Hematopoietic multipotent progenitor cell treated with erythropoietin and hydrocortisone succinate and interleukin-3 and kit ligand, for 15 days (in vitro differentiated cells): ENCODE measurements at regions not wholly inside any gene's neighbourhood (a gene's known extent, or its start where the extent isn't known, plus 50 kb on each side); places are given as distances from the start of the nearest gene placed in this dataset.

Source experiments
- DNase-seq: peaks from one replicate; pipeline ENCODE4 v3.0.0-alpha.2; 2015; ENCODE audit warnings: low spot score

DNA sequence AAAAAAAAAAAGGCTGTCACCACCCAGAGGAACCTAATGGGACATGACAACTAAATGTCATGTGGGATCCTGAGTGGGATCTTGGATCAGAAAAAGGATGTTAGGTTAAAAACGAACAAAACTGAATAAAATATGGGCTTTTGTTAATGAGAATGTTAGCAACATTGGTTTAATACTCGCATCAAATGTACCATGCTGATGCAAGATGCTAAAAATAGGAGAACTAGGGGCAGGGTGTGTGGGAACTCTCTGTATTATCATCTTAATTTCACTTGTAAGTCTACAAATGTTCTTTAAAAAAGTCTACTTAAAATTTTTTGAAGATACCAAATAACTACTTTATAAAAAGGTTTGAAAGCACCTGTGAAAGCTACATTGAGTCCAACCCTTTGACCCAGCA lies 88.8 kb upstream of the PRR5 start:
- no peak for DNase-seq

- DNase-seq, result no peak
Measured at GRCh38 chr22:44611880-44612496, 90.0 kb upstream of the PRR5 start.

DNA sequence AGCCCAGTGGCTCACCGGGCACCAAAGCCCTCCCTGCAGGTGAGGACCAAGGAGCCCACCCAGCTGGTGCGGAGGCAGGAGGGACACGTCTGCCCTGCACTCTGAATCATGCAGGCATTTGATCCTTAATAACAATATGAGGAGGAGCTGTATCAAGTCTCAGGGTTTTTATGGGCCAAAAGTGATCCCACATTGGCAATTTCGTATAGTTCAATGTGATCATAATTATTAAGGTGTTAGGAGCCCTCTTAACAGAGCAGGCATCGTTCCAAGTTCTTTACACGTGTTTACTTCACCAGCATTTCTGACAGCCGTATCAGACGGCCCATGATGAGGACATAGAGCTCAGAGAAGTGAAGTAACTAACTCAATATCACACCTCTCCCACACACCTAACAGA lies 91.9 kb upstream of the PRR5 start:
- DNase-seq, result no peak

- DNase-seq, result no peak
Measured at GRCh38 chr22:44609400-44609988, 92.5 kb upstream of the PRR5 start.

DNA sequence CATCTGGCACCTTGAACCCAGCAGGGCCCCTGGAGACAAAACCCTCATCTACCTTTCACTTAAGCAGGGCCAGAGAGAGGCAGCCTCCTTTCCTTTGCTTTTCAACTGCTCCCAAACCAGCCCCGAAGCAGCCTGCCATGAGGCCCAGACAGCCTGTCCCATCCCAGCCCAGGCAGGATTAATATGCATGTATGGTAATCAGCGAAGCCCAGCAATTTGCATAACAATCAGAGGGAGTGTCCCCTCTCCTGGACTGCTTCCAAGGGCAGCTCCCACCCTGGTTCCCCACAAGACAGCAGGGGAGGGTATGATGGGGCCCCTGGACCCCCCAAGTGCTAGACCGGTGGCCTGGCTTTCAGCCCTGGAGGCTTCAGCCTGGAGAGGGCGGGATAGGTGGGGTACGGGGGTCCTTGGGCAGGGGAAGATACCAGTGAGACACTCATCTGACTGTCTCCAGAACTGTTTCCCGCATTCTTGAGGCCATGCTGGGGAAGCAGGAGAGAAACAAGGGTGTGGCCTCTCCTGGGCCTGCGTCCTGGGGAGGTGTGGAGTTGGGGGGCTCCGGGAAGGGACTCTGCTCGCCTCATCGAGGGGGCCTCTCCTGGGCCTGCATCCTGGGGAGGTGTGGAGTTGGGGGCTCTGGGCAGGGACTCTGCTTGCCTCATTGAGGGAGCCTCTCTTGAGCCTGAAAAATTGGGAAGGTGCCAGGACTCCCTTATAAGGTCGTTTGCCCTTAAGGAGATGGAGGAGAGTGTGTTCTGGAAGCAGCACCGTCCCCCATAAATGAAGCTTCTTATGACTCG lies 93.2 kb upstream of the PRR5 start:
- DNase-seq, result no peak

DNA sequence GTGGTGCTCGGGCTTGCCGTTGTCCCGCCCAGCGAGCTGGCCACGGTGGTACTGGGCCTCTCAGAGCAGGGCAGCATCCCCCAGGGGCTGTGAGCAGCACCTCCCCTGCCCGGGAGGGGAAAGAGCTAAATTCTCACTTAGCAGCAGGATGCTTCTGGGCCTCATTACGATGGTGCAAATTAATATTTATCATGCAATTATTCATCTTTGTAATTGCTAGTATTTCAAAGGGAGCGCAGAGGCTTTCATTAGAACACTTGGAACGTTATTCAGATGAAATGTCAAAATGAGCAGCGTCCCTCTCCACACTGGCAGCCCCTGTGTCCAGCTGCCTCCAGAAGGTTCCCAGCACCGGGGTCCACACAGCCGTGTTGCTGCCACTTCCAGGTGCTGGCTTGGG lies 95.9 kb upstream of the PRR5 start:
- no peak for DNase-seq

DNA sequence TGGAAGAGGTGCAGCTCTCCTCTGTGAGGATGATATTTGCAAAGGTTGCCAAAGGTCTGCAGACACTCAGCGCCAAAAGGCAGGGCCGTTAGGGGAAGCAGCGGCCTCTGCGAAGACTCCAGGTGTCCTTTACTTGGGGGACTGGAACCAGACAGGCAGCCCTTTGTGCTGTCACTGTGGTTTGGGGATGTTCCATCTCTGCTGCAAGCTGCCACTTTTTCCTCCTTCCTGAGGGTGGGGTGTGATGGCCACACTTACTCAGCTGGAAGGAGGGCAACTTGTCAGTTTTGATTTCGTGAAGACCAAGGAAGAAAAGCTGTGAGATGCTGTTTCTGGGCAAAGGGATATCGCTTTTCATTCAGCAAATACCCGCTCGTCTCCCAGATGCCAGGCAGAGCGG lies 96.5 kb upstream of the PRR5 start:
- no peak for DNase-seq

DNA sequence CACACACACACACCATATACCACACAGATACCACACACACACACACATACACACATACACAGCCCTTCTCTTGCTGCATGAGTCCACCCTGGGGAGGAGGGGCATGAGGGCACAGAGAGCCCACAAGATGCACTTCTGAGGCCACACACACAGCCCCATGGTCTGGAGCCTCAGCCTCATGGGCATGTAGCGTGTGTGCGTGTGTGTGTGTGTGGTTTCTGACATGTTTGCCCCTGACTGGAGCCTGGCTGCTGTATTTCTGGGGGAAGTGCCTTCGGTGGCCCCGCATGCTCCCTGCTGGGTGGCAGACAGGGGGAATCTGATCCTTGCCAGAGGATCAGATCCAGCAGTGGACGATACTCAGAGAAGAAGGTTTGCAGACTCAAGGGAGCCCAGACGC lies 97.0 kb upstream of the PRR5 start:
- no peak for DNase-seq

DNA sequence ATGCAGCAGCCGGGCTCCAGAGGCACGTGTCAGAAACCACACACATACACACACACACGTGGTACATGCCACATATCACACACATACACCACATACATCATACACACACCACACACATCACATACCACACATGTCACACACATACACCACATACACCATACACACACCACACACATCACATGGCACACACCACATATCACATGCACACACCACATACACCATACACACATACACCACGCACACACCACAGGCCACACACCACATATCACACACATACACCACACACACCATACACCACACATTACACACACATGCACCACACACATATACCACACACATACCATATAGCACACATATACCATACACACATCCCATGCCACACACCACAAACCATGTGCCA lies 97.5 kb upstream of the PRR5 start:
- DNase-seq, result no peak

DNA sequence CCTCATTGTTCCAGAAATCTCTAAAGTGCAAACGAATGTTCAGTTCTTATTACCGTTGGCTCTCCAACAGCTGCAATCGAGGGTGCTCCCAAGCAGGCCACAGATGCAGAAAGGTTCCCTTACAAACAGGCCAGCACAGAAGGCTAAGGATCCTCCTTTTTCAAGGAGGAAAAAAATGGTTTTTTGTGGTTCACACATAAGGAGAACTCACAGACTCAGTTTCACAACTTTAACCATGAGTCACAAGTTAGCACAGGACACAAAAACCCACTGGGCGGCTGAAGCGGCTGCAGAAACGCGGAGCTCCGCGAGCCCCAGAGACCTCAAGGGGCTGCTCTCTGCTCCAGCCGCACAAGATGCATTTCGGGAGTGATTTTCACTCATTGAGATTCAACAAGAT lies 98.2 kb upstream of the PRR5 start:
- no peak for DNase-seq

DNA sequence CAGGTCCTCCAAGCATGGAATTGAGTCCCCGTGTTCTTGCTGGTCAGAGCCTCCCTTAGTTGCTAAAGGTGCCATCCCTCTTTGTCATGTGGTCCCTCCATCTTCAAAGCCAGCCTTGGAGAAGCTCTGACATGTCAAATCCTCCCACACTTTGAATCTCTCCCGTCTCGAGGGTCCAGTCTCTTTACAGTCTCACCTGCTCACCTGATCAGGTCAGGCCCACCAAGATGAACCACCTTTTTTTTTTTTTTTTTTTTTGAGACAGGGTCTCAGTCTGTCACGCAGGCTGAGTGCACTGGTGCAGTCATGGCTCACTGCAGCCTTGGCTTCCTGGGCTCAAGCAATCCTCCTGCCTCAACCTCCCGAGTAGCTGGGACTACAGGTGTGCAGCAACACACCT lies 100.3 kb upstream of the PRR5 start:
- no peak for DNase-seq

DNA sequence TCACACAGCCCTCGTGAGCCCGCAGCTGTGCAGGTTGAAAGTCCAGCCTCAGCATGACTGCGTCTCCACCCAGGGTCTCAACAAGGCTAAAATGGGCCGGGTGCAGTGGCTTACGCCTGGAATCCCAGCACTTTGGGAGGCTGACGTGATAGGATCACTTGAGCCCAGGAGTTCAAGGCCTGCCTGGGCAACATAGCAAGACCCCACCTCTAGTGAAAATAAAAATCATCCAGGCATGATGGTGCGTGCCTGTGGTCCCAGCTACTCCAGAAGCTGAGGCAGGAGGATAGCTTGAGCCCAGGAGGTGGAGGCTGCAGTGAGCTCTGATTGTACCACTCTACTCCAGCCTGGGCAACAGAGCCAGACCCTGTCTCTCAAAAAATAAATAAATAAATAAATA lies 100.8 kb upstream of the PRR5 start:
- no peak for DNase-seq

GRCh38 chr22:44600207-44600785 lies 101.7 kb upstream of the PRR5 start:
- DNase-seq, result no peak

DNA sequence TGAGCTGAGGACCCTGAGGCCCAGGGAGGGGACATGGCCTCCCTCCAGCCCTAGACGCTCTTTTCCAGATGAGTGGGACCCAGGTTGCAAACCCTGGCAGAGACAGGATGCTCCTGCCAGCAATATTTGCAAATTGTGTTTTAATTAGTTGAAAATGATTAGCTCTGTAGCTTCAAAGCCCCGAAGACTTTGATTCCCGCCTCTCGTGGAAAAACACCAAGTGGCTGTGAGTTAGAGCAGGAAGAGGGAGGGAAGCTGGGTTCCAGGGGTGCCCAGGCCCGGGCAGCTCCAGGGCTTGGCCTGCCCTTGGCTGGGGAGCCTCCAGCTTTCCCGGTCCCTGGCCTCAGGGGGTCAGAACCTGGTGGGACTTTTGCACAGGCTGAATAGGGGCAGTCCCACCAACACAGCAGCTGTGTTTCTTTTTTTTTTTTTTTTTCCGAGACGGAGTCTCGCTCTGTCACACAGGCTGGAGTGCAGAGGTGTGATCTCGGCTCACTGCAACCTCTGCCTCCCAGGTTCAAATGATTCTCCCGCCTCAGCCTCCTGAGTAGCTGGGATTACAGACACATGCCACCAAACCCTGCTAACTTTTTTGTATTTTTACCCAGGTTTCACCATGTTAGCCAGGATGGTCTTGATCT lies 101.6 kb upstream of the RTL6 start:
- DNase-seq, result no peak

GRCh38 chr22:44599084-44599483 lies 101.1 kb upstream of the RTL6 start:
- DNase-seq, result no peak

GRCh38 chr22:44597616-44598015 lies 99.6 kb upstream of the RTL6 start:
- no peak for DNase-seq

- DNase-seq, result no peak
Measured at GRCh38 chr22:44596396-44597125, 98.5 kb upstream of the RTL6 start.

- no peak for DNase-seq
Measured at GRCh38 chr22:44595841-44596341, 97.9 kb upstream of the RTL6 start.

- no peak for DNase-seq
Measured at GRCh38 chr22:44594951-44595350, 96.9 kb upstream of the RTL6 start.

DNA sequence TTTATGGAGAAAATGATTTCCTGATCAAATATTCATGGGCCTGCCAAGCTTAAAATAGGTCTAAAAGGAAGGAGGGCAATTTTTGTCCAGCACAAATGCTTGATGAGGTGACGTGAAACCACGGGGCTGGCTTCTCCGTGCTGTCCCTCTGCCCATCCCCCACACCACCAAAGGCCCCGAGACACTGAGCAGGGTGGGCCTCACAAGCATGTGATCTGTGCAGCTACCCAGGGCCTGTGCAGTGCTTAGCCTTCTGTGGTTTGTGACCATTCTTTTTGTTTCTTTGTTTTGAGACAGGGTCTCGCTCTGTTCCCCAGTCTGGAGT lies 94.8 kb upstream of the RTL6 start:
- no peak for DNase-seq

DNA sequence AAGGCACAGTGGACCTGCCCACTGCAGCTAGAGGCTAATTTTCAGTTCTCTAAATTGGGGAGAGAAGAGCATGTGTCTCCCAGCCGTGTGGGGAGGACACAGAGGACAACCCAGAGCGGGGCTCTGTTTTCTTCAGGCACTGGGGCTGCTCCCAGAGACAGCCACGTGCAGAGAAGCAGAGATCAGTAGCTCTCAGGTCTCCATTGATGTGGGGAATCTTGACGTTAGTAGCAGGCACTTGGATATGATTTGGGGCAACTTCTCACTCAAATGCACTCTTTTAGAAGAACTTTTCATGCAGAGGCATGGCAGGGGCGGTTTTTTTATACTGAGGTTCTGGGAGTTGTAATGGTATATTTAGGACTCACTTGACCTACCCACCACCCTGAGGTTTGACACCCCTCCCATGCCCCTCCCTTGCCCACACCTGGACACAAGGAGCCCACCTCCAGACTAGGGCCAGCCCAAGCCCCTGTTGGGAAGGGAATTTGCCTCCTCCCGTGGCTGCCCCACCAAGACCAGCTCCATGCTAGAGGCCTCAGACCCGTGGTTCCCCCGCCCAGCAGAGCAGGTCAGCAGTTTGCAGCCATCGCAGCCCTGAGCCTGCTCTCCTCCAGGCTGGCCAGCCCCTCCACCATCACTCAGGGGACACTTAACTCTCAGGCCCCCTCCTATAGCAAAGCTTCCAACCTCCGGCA lies 94.2 kb upstream of the RTL6 start:
- no peak for DNase-seq
